IMR-90 (cell line): ENCODE measurements at regions not wholly inside any gene's neighbourhood (a gene's known extent, or its start where the extent isn't known, plus 50 kb on each side); places are given as distances from the start of the nearest gene placed in this dataset.

ENCODE experiments used
- BHLHE40 ChIP-seq: fragments of 150-350 bp; IDR thresholded peaks from 2 replicates; pipeline ENCODE4 v1.6.1; 2016; ENCODE audit warnings: mild to moderate bottlenecking, low read depth, low read length
- CEBPB ChIP-seq: IDR thresholded peaks from 2 replicates; pipeline ENCODE4 v1.6.1; 2012; ENCODE audit warnings: low read depth, low read length, improper control_type of control experiment
- CHD1 ChIP-seq: IDR thresholded peaks from 2 replicates; pipeline ENCODE4 v1.6.1; 2012; ENCODE audit warnings: low read depth, low read length, improper control_type of control experiment
- ELK1 ChIP-seq: fragments of 150-350 bp; IDR thresholded peaks from 2 replicates; pipeline ENCODE4 v1.6.1; 2016; ENCODE audit warnings: low read depth, mild to moderate bottlenecking, low read length, moderate library complexity, borderline replicate concordance
- MAFK ChIP-seq: IDR thresholded peaks from 2 replicates; pipeline ENCODE4 v1.6.1; 2012; ENCODE audit warnings: low read depth, low read length, improper control_type of control experiment
- MAZ ChIP-seq: IDR thresholded peaks from 2 replicates; pipeline ENCODE4 v1.6.1; 2012; ENCODE audit warnings: low read depth, mild to moderate bottlenecking, low read length, improper control_type of control experiment, moderate library complexity, borderline replicate concordance
- MXI1 ChIP-seq: IDR thresholded peaks from 2 replicates; pipeline ENCODE4 v1.6.1; 2012; ENCODE audit warnings: low read depth, mild to moderate bottlenecking, low read length, moderate library complexity, borderline replicate concordance
- POLR2A ChIP-seq: IDR thresholded peaks from 2 replicates; pipeline ENCODE4 v1.6.1; 2012; ENCODE audit warnings: mild to moderate bottlenecking, low read depth, low read length
- RCOR1 ChIP-seq: IDR thresholded peaks from 2 replicates; pipeline ENCODE4 v1.6.1; 2012; ENCODE audit warnings: mild to moderate bottlenecking, low read length, improper control_type of control experiment; ENCODE audit not compliant: insufficient replicate concordance
- RFX5 ChIP-seq: IDR thresholded peaks from 2 replicates; pipeline ENCODE4 v1.8.0; 2012; ENCODE audit warnings: low read depth, mild to moderate bottlenecking, low read length, moderate library complexity
- SMC3 ChIP-seq: fragments of 150-350 bp; IDR thresholded peaks from 2 replicates; pipeline ENCODE4 v1.6.1; 2016; ENCODE audit warnings: low read depth, mild to moderate bottlenecking, antibody characterized with exemption, low read length, moderate library complexity
- TF ChIP-seq, protein P1 (sequence below): conservative IDR thresholded peaks from 2 replicates; pipeline ENCODE4 v1.5.1; 2012; ENCODE audit warnings: mild to moderate bottlenecking, low read depth, low read length, improper control_type of control experiment
- TF ChIP-seq, protein P2 (sequence below): fragments of 150-350 bp; IDR thresholded peaks from 2 replicates; pipeline ENCODE4 v1.6.1; 2017; ENCODE audit warnings: mild to moderate bottlenecking, antibody characterized with exemption, low read length, low read depth

GRCh38 chrX:109863811-109864210 lies 130.8 kb upstream of the ACSL4 start:
- TF ChIP-seq POLR2A: no peak
- TF ChIP-seq, protein P1, sequence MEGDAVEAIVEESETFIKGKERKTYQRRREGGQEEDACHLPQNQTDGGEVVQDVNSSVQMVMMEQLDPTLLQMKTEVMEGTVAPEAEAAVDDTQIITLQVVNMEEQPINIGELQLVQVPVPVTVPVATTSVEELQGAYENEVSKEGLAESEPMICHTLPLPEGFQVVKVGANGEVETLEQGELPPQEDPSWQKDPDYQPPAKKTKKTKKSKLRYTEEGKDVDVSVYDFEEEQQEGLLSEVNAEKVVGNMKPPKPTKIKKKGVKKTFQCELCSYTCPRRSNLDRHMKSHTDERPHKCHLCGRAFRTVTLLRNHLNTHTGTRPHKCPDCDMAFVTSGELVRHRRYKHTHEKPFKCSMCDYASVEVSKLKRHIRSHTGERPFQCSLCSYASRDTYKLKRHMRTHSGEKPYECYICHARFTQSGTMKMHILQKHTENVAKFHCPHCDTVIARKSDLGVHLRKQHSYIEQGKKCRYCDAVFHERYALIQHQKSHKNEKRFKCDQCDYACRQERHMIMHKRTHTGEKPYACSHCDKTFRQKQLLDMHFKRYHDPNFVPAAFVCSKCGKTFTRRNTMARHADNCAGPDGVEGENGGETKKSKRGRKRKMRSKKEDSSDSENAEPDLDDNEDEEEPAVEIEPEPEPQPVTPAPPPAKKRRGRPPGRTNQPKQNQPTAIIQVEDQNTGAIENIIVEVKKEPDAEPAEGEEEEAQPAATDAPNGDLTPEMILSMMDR: no peak
- TF ChIP-seq SMC3: no peak
- TF ChIP-seq MAFK: no peak
- no peak for TF ChIP-seq MAZ
- TF ChIP-seq CEBPB: no peak
- no peak for TF ChIP-seq ELK1
- TF ChIP-seq, protein P2, sequence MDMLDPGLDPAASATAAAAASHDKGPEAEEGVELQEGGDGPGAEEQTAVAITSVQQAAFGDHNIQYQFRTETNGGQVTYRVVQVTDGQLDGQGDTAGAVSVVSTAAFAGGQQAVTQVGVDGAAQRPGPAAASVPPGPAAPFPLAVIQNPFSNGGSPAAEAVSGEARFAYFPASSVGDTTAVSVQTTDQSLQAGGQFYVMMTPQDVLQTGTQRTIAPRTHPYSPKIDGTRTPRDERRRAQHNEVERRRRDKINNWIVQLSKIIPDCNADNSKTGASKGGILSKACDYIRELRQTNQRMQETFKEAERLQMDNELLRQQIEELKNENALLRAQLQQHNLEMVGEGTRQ: no peak
- no peak for TF ChIP-seq RCOR1
- TF ChIP-seq MXI1: no peak
- TF ChIP-seq RFX5: no peak
- TF ChIP-seq BHLHE40: no peak
- no peak for TF ChIP-seq CHD1
